Peyer's patch (tissue), 4 donors: ENCODE measurements at regions not wholly inside any gene's neighbourhood (a gene's known extent, or its start where the extent isn't known, plus 50 kb on each side); places are given as distances from the start of the nearest gene placed in this dataset.
A peak's percentile ranks its signal among the peaks of the same experiment; 100 is the strongest.

Experiments
- DNase-seq, 3 donors: peaks; one replicate each; pipeline ENCODE4 v3.0.0-alpha.2; 2017 to 2019
- H3K27ac ChIP-seq, 4 donors: fragments of 200-600 bp; sonication (generic); one replicate each; pipeline ENCODE4 v1.5.1; 2016 to 2019
- H3K27me3 ChIP-seq, 2 donors: fragments of 200-600 bp; sonication (generic); one replicate each; pipeline ENCODE4 v1.5.1; 2019
- H3K36me3 ChIP-seq, 3 donors: fragments of 200-600 bp; sonication (generic); one replicate each; pipeline ENCODE4 v1.5.1; 2016 to 2019
- H3K4me1 ChIP-seq, 4 donors: fragments of 200-600 bp; sonication (generic); one replicate each; pipeline ENCODE4 v1.5.1; 2016 to 2019
- H3K4me3 ChIP-seq, 4 donors: fragments of 200-600 bp; sonication (generic); 1 replicate in 3 of 4; 2 replicates in 1 of 4; pipeline ENCODE4 v1.5.1; 2016 to 2019; ENCODE audit warnings: mild to moderate bottlenecking in 1 of 4
- H3K9me3 ChIP-seq, 4 donors: fragments of 200-600 bp; sonication (generic); one replicate each; pipeline ENCODE4 v1.5.1; 2016 to 2019; ENCODE audit warnings: mild to moderate bottlenecking in 1 of 4
- POLR2A ChIP-seq, 2 donors: fragments of 450-650 bp; IDR thresholded peaks; one replicate each; pipeline ENCODE4 v1.5.1; 2017; ENCODE audit warnings: antibody characterized with exemption in 2 of 2, mild to moderate bottlenecking in 2 of 2, moderate library complexity in 2 of 2
- TF ChIP-seq, protein P1 (sequence below), 6 experiments: fragments of 450-650 bp in 4 of 6; fragments of 200-600 bp in 2 of 6; sonication (generic) in 1 of 6; IDR thresholded peaks; one replicate each; pipeline ENCODE4 v1.5.1; 2017 to 2019; ENCODE audit warnings: antibody characterized with exemption in 6 of 6, mild to moderate bottlenecking in 3 of 6, moderate library complexity in 1 of 6

DNA sequence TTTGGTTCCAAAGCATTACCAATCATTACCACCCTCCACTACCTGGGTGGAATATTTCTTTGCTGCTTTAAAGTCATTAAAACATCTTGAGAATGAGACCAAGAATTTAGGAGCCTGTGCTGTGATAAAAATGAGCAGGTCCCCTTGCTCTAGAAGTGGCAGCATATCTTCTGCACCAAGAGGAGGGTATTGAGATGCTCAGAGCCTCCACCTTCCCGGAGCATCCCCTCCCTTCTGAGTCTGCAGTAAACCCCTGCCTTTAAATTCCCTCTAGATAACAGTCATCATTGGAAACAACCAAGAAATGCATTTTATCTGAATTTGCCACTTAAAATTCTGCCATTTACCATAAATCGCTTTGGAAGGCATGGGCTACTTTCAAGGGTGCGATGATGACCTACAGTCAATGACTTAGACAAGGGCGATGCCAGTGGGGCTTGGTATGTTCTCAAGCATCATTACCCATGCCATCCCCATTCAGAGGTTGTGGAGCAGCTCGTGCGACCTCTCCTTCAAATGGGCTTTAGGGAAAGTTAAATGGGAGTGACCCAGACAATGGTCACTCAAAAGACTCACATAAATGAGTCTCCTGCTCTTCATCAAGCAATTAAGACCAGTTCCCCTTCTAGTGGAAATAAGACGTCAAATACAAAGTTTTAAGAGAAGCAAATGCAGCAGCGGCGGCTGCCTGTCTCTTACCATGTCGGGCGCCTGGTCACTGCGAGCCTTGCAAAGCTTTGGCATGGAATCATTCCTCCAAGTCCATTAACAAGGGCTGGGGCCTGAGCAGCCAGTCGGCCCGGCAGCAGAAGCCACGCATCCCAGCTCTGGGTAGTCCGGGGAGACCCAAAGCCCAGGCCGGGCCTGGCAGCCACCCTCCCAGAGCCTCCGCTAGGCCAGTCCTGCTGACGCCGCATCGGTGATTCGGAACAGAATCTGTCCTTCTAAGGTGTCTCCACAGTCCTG, 334.5 kb downstream of the TMEM121 start:
- H3K36me3 ChIP-seq = no peaks in the 10 kb centered on the region
- no peaks in the 10 kb centered on the region for H3K4me1 ChIP-seq
- H3K4me3 ChIP-seq = peak overlapping the region in 3 of 4 donors; percentile 3 to 57 (median 47)
- peak; percentile 16 to 45 (median 26) for DNase-seq
- no peaks in the 10 kb centered on the region for H3K9me3 ChIP-seq
- H3K27ac ChIP-seq = peak overlapping the region in 2 of 4 donors; percentile 77 to 88
- H3K27me3 ChIP-seq = no peaks in the 10 kb centered on the region
- TF ChIP-seq POLR2A (IDR thresholded peaks at IDR 0.05) = no peak
- TF ChIP-seq, protein P1, sequence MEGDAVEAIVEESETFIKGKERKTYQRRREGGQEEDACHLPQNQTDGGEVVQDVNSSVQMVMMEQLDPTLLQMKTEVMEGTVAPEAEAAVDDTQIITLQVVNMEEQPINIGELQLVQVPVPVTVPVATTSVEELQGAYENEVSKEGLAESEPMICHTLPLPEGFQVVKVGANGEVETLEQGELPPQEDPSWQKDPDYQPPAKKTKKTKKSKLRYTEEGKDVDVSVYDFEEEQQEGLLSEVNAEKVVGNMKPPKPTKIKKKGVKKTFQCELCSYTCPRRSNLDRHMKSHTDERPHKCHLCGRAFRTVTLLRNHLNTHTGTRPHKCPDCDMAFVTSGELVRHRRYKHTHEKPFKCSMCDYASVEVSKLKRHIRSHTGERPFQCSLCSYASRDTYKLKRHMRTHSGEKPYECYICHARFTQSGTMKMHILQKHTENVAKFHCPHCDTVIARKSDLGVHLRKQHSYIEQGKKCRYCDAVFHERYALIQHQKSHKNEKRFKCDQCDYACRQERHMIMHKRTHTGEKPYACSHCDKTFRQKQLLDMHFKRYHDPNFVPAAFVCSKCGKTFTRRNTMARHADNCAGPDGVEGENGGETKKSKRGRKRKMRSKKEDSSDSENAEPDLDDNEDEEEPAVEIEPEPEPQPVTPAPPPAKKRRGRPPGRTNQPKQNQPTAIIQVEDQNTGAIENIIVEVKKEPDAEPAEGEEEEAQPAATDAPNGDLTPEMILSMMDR (IDR thresholded peaks at IDR 0.05) = no peak

DNA sequence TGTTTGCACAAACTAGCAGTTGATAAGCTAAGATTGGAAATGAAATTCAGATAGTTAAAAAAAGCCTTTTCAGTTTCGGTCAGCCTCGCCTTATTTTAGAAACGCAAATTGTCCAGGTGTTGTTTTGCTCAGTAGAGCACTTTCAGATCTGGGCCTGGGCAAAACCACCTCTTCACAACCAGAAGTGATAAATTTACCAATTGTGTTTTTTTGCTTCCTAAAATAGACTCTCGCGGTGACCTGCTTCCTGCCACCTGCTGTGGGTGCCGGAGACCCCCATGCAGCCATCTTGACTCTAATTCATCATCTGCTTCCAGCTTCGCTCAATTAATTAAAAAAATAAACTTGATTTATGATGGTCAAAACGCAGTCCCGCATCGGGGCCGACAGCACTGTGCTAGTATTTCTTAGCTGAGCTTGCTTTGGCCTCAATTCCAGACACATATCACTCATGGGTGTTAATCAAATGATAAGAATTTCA, 335.6 kb downstream of the TMEM121 start:
- H3K27ac ChIP-seq = peak overlapping the region in 2 of 4 donors; percentile 77 to 88

DNA sequence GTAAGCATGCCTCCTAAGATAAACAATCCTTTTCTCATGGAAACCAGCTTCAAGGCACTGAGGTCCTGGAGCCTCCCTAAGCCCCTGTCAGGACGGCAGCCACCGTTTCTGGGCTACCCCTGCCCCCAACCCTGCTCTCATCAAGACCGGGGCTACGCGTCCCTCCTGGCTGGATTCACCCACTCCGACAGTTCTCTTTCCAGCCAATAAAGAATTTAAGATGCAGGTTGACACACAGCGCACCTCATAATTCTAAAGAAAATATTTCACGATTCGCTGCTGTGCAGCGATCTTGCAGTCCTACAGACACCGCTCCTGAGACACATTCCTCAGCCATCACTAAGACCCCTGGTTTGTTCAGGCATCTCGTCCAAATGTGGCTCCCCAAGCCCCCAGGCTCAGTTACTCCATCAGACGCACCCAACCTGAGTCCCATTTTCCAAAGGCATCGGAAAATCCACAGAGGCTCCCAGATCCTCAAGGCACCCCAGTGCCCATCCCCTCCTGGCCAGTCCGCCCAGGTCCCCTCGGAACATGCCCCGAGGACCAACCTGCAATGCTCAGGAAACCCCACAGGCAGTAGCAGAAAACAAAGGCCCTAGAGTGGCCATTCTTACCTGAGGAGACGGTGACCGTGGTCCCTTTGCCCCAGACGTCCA, 336.3 kb downstream of the TMEM121 start:
- H3K36me3 ChIP-seq = no peaks in the 10 kb centered on the region
- no peaks in the 10 kb centered on the region for H3K9me3 ChIP-seq
- peak overlapping the region in 2 of 4 donors; percentile 77 to 88 for H3K27ac ChIP-seq
- no peaks in the 10 kb centered on the region for H3K4me1 ChIP-seq
- TF ChIP-seq POLR2A (IDR thresholded peaks at IDR 0.05) = no peak
- TF ChIP-seq, protein P1 (IDR thresholded peaks at IDR 0.05) = no peak
- DNase-seq = peak in 1 of 3 donors; percentile 45
- H3K27me3 ChIP-seq = no peaks in the 10 kb centered on the region
- H3K4me3 ChIP-seq = peak overlapping the region in 2 of 4 donors; percentile 47 to 57

More for the DNA sequence above, 335.6 kb downstream of the TMEM121 start:
- no peaks in the 10 kb centered on the region for H3K27me3 ChIP-seq
- no peaks in the 10 kb centered on the region for H3K9me3 ChIP-seq
- H3K4me1 ChIP-seq = no peaks in the 10 kb centered on the region
- H3K36me3 ChIP-seq = no peaks in the 10 kb centered on the region
- H3K4me3 ChIP-seq = peak overlapping the region in 2 of 4 donors; percentile 47 to 57
- TF ChIP-seq POLR2A (IDR thresholded peaks at IDR 0.05) = no peak
- TF ChIP-seq, protein P1 (IDR thresholded peaks at IDR 0.05) = no peak
- DNase-seq = peak in 2 of 3 donors; percentile 70 to 80

DNA sequence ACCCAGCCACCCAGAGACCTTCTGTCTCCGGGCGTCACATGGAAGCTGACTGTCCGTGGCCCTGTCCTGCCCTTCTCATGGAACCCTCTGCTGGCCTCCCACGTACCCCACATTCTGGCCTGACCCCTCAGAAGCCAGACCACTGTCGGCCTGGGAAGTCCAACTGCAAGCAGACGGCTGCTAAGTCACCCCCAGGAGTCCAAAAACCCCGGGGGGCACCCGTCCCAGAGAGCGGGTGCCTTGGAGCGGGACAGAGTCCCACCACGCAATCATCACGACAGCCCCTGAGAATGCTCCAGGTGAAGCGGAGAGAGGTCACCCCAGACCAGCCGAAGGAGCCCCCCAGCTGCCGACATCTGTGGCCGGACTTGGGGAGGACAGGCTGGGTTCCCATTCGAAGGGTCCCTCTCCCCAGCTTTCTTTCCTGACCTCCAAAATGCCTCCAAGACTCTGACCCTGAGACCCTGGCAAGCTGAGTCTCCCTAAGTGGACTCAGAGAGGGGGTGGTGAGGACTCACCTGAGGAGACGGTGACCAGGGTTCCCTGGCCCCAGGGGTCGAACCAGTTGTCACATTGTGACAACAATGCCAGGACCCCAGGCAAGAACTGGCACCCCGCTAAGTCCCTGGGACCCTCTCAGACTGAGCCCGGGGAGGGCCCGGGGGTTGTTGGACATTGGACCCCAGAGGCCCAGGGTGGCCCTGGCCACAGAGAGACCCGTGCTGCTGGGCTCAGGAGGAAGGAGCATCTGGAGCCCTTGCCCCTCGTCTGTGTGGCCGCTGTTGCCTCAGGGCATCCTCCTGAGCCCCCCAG, 337.1 kb downstream of the TMEM121 start:
- Histone ChIP-seq H3K36me3 (no peaks in the 10 kb centered on the region), H3K27ac (peak overlapping the region in 2 of 4 donors; percentile 77 to 88), H3K4me3 (peak overlapping the region in 2 of 4 donors; percentile 47 to 57), H3K9me3 (no peaks in the 10 kb centered on the region), H3K27me3 (no peaks in the 10 kb centered on the region), H3K4me1 (no peaks in the 10 kb centered on the region)
- peak in 2 of 3 donors; percentile 29 to 42 for DNase-seq
- TF ChIP-seq POLR2A (IDR thresholded peaks at IDR 0.05) = no peak
- TF ChIP-seq, protein P1 (IDR thresholded peaks at IDR 0.05) = no peak

DNA sequence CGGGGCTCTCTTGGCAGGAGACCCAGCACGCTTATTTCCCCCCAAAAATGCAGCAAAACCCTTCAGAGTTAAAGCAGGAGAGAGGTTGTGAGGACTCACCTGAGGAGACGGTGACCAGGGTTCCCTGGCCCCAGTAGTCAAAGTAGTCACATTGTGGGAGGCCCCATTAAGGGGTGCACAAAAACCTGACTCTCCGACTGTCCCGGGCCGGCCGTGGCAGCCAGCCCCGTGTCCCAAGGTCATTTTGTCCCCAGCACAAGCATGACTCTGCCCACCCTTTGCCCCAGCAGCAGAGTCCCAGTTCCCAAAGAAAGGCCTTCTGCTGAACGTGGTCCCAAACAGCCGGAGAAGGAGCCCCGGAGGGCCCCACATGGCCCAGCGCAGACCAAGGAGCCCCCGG, 337.7 kb downstream of the TMEM121 start:
- Histone ChIP-seq H3K4me1 (no peaks in the 10 kb centered on the region), H3K27me3 (no peaks in the 10 kb centered on the region), H3K36me3 (no peaks in the 10 kb centered on the region), H3K9me3 (no peaks in the 10 kb centered on the region), H3K27ac (peak overlapping the region in 2 of 4 donors; percentile 77 to 88), H3K4me3 (peak overlapping the region in 2 of 4 donors; percentile 47 to 57)
- DNase-seq = peak in 1 of 3 donors; percentile 28
- TF ChIP-seq POLR2A (IDR thresholded peaks at IDR 0.05) = no peak
- TF ChIP-seq, protein P1 (IDR thresholded peaks at IDR 0.05) = no peak
